AG10803 (cell line): ENCODE measurements at regions not wholly inside any gene's neighbourhood (a gene's known extent, or its start where the extent isn't known, plus 50 kb on each side); places are given as distances from the start of the nearest gene placed in this dataset.

Experiments
- DNase-seq: peaks from one replicate; pipeline ENCODE4 v3.0.0; 2010; ENCODE audit warnings: low read depth
- H3K4me3 ChIP-seq: 2 replicates; pipeline ENCODE4 v1.5.1; 2011; ENCODE audit warnings: mild to moderate bottlenecking, low read length, control low read depth
- TF ChIP-seq, protein P1 (sequence below): conservative IDR thresholded peaks from 2 replicates; pipeline ENCODE4 v1.5.1; 2011; ENCODE audit warnings: mild to moderate bottlenecking, low read length, control low read depth, inconsistent platforms

DNA sequence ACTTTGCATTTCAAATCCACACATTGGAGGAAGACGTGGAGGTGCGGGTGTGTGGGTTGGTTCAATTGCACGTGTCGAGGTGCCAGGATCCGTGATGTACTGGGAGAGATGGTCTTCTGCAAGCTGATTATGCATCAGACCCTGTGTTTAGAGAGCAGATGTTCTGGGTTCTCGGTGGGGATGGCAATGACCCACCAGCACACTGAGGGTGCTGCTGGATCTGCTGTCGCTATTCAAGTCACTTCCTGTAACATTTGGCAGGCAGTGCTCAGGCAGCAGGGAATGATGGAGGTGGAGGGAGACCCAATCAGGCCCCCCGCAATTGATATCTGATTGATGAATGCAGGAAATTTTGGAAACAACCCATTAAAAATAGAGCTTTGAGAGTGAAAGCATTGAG is 830.1 kb upstream of the POU3F3 start:
- TF ChIP-seq, protein P1, sequence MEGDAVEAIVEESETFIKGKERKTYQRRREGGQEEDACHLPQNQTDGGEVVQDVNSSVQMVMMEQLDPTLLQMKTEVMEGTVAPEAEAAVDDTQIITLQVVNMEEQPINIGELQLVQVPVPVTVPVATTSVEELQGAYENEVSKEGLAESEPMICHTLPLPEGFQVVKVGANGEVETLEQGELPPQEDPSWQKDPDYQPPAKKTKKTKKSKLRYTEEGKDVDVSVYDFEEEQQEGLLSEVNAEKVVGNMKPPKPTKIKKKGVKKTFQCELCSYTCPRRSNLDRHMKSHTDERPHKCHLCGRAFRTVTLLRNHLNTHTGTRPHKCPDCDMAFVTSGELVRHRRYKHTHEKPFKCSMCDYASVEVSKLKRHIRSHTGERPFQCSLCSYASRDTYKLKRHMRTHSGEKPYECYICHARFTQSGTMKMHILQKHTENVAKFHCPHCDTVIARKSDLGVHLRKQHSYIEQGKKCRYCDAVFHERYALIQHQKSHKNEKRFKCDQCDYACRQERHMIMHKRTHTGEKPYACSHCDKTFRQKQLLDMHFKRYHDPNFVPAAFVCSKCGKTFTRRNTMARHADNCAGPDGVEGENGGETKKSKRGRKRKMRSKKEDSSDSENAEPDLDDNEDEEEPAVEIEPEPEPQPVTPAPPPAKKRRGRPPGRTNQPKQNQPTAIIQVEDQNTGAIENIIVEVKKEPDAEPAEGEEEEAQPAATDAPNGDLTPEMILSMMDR = no peak
- DNase-seq = no peak
- H3K4me3 ChIP-seq = no peak overlapping the region

DNA sequence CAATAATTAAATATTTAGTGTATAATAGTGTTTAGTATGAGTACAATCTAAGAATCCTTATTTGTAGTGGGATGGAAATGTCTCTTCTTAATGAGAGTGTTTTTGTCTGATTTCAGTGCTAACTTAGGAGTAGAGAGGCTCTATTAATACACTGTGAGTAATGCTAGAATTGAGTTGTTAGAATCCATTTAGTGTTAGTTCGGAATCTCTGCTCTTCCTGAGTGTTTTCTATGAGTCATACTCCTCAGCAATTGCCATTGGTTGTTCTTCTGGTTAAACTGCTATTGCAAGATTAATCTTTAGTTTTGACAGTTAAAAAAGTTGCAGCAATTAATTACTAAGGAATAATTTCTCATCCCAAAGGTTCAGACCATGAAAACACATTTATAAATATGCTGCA is 828.6 kb upstream of the POU3F3 start:
- no peak for DNase-seq
- TF ChIP-seq, protein P1 = no peak
- H3K4me3 ChIP-seq = no peak overlapping the region

DNA sequence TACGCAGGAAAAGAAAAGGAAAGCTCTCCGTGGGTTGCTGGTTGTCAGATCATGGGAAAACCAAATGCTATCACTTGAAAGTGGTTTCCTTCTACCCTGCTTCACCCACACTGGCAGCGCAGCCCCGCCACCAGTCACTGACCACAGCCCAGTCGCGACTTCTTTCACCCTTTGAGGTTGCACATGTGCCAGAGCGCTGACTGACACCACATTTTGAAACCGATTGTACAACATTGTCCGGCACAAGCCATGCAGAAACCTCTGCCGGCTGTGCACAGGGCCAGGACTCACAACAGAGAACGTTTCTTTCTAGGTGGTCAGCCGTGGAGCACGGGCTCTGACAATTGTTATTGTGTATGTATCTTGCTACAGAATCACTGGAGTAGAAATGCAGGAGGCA is 827.2 kb upstream of the POU3F3 start:
- TF ChIP-seq, protein P1 = no peak
- no peak overlapping the region for H3K4me3 ChIP-seq
- no peak for DNase-seq

DNA sequence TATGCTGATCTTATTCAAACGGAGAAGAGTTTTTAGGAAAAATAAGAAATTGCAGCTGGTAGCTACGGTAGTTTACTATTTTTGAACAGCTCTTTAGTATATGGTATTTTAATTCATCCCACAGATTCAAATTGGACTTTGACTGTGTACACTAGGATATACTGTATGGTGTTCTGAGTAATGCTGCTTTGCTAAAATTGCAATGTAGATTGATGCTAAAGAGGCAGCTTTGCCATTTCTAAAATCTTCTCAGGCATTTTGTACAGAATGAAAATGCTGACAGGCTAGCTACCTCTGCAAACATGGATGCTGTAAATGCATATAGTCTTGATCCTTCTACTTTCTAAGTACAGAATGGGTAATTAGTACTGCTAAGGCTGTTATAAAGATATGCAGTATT is 826.6 kb upstream of the POU3F3 start:
- TF ChIP-seq, protein P1 = no peak
- no peak for DNase-seq
- no peak overlapping the region for H3K4me3 ChIP-seq

DNA sequence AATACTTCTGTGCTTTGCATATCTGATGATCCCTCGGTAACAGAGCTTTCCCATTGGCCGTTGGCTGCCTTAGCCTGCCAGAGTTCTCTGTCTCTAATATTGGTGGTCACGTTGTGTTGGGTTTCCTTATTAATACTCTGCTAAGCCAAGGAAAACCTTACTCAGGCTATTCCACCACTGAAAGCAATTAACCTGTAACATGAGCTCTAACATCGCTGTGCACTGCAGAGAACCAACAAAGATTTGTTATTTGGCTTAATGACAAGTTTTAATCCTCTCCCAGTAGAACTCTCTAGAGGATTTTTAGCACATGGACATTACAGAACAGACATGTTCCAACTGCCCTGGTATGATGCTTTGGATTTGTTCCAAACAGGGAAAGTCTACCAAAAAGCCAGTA is 825.9 kb upstream of the POU3F3 start:
- TF ChIP-seq, protein P1 = no peak
- H3K4me3 ChIP-seq = no peak overlapping the region
- DNase-seq = no peak

DNA sequence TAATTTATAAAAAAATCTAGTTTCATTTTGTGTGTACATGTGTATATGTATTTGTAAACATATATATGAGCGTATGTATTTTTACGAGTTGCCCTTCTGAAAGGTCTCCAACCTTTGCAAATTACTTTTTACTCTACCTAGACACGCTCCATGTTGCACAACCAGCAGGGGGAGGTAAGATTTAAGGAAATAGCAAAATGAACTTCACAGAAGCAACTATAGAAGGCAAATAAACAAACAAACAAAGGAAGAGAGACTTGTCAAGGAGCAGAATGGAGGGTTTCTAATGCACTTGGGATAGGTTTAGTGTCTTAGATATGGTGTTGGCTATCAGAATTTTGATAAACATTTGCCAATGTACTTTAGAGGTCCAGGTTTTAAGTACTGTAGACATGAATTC is 820.5 kb upstream of the POU3F3 start:
- DNase-seq = no peak
- TF ChIP-seq, protein P1 = peak; percentile 26
- H3K4me3 ChIP-seq = no peak overlapping the region

DNA sequence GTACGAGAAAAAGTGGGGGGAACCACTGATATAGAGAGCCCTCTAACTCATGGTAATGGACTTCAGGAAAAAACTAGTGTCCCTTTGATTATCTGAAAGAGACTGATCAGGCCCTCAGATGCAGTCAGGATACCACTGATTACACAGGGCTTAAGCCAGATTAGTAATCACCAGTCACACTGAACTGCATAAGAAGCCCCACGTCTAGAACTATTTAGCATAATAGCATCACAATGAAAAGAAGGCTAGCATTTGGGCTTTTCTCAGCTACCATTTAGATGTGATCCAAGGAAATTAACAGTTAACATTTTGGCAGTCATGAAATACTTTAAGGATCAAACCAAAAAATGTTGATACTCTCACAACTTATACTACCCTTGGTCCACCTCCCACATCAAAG is 813.1 kb upstream of the POU3F3 start:
- DNase-seq = no peak
- no peak overlapping the region for H3K4me3 ChIP-seq
- TF ChIP-seq, protein P1 = no peak
